Epidermal melanocyte (primary cell): ENCODE measurements at regions not wholly inside any gene's neighbourhood (a gene's known extent, or its start where the extent isn't known, plus 50 kb on each side); places are given as distances from the start of the nearest gene placed in this dataset.

Experiments
- DNase-seq: peaks from one replicate; pipeline ENCODE4 v3.0.0; 2011; ENCODE audit warnings: low spot score; ENCODE audit not compliant: insufficient read length

DNA sequence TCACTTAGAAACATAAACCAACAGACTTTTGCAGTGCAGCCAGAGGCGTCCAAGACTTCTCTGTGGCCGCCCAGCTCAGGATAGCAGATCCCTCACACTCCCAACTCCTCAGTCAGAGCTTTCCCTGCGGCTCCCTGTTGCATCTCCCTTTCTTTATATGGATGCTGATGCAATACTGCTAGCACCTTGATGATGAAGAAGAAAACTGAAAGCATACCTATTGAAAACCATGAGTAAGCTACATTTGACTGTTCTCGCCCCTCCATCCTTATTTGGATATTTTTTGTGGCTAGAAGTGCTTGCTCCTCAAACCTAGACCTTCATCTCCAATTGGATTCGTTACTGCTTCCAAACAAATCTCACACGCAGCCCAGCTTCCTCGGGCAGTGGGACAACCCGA lies 57.3 kb upstream of the UBL3 start:
- no peak for DNase-seq

DNA sequence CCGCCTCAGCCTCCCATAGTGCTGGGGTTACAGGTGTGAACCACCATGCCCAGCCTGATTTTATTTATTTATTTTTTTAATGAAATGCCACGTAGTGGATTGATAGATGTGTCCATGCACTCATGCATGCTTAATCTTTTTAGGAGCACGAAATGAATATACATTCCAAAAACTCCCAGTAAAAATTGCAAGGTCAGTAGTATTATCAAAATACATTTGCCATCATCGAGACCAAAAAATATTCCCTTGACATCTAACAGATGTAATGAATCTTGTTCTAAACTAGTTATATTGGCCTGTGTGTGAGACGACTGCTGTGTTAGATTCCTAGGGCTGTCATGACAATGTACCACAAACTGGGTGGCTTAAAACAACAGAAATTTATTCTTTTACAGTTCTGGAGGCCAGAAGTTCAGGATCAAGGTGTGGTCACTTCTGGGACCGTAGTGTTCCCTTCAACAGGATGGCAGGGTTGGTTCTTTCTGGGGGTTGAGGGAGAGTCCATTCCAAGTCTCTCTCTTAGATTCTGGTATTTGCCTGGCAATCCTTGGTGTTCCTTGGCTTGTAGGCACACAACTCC lies 56.1 kb upstream of the UBL3 start:
- DNase-seq: no peak

- no peak for DNase-seq
Observed at GRCh38 chr13:29905845-29906244, 55.4 kb upstream of the UBL3 start.

- DNase-seq: no peak
Observed at GRCh38 chr13:29903996-29904395, 53.6 kb upstream of the UBL3 start.

GRCh38 chr13:29903543-29903942 lies 53.1 kb upstream of the UBL3 start:
- no peak for DNase-seq

DNA sequence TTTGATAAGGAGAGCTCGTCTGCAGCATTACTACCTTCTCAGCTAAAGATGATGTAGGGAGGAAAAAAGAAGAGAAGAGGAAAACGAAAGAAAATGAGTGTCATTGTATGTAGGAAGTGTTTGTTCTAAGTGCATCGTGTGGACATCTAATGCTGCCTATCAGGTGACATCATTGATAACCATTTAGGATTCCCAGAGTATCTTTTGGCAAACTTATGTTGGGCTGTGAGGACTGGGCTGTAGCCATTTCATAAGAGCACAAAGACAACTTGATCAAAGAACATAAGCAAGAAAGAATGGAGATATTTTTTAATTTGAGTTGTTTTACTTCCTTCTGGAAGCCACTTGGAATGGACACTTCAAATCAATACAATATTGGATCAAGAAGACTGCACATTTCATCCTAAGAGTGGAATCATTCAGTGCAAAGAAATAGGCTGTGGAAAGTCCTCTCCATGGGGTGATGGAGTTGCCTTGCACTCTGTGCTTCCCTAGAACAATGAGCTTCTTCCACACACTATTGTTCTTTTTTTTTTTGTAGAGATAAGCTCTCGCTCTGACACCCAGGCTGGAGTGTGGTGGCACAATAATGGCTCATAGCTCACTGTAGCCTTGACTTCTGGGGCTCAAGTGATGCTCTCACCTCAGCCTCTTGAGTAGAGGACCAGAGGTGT lies 52.4 kb upstream of the UBL3 start:
- DNase-seq: no peak

GRCh38 chr13:29901710-29902631 lies 51.6 kb upstream of the UBL3 start:
- peak; percentile 82 for DNase-seq
